ENCODE measurements at regions not wholly inside any gene's neighbourhood (a gene's known extent, or its start where the extent isn't known, plus 50 kb on each side); places are given as distances from the start of the nearest gene placed in this dataset.

DNA sequence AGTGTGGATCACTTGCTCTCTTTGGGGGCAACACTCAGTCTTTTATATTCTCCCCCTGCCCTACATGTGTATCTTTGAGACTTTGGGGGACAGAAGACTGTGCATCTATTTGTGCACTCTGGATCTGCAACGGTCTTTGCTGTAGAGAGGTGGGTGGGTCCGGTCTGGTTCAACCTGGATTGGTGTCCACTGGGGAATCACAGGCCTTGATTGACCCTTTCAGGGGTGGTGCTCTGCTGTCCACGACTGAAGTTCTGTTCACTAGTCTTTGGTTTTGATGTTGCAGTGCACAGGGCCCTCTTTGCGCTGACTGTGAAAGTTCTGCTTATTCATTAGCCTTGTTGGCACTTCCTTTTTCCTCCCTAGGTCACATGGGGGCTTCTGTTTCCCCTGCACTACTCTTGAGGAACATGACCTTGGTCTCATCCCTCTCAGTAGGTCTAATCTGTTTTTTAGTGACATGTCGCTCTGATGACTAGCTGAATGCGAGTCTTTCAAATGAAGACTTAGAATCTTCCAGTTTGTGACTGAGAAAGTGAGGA, 284.2 kb downstream of the SV2B start:
- TF ChIP-seq POLR2A (IDR thresholded peaks at IDR 0.05; ENCODE audit: low read depth, low read length) (no peak), POU2F2 (IDR thresholded peaks at IDR 0.05; ENCODE audit: low read depth, low read length) (no peak), POLR2AphosphoS5 (IDR thresholded peaks at IDR 0.05; ENCODE audit: low read depth, low read length) (no peak), PAX5 (IDR thresholded peaks at IDR 0.05; ENCODE audit: insufficient read depth, low read length, severe bottlenecking) (no peak), SPI1 (IDR thresholded peaks at IDR 0.05; ENCODE audit: low read depth, low read length) (no peak), TAF1 (IDR thresholded peaks at IDR 0.05; ENCODE audit: low read depth, low read length) (no peak)

Measured in GM12891 (cell line).